HepG2 (cell line): ENCODE measurements at regions not wholly inside any gene's neighbourhood (a gene's known extent, or its start where the extent isn't known, plus 50 kb on each side); places are given as distances from the start of the nearest gene placed in this dataset.

Experiments
- ATAC-seq: fragments of 200-7000 bp; cut with Tn5 transposase; 3 replicates; pipeline ENCODE4 v1.9.1; 2020; ENCODE audit warnings: mild to moderate bottlenecking, moderate library complexity
- BruUV-seq: library from RNA; stranded (reverse); fragments of 400-500 nt; replicated peaks from 2 replicates; lab custom pipeline; 2021; lab: Mats Ljungman, UMichigan
- CTCF ChIA-PET: fragments of 300-600 bp; formaldehyde crosslinking; extraction: SDS; loops from one replicate; lab custom pipeline; 2021; ENCODE audit warnings: low total read pairs, inconsistent platforms, low intra/inter-chr PET ratio; lab: Yijun Ruan, JAX
- POLR2A ChIA-PET: fragments of 350-600 bp; sonication (Branson Sonifier 250); formaldehyde crosslinking; loops from one replicate; lab custom pipeline; 2020; ENCODE audit warnings: antibody characterized with exemption, inconsistent platforms; lab: Yijun Ruan, JAX
- DNase-seq: peaks from one replicate; pipeline ENCODE4 v3.0.0-alpha.2; 2015; ENCODE audit warnings: low spot score
- FAIRE-seq: peaks from 3 replicates; lab custom pipeline; 2011; peaks lifted over from hg19 to GRCh38; lab: Jason Lieb, UNC
- H2AFZ ChIP-seq: one replicate; pipeline ENCODE4 v1.6.1; 2011; ENCODE audit warnings: low read length, inconsistent platforms
- H3K27ac ChIP-seq: fragments of 300-600 bp; 3 replicates; pipeline ENCODE4 v1.8.0; 2011; ENCODE audit warnings: mixed run types, mild to moderate bottlenecking, mixed read lengths, low read length, inconsistent platforms; ENCODE audit not compliant: insufficient read depth; ENCODE audit errors: extremely low read length
- H3K27me3 ChIP-seq, 2 experiments: fragments of 200-600 bp in 1 of 2; 2 replicates in 1 of 2; 3 replicates in 1 of 2; pipeline versions ENCODE4 v1.6.0 to v1.8.0; 2011; ENCODE audit warnings: low read length in 2 of 2, mild to moderate bottlenecking in 2 of 2, moderate library complexity in 2 of 2, inconsistent platforms in 1 of 2; ENCODE audit not compliant: insufficient read depth in 2 of 2, control insufficient read depth in 1 of 2
- H3K36me3 ChIP-seq, 2 experiments: fragments of 200-600 bp in 1 of 2; replicated peaks in 1 of 2; 2 replicates in 1 of 2; 3 replicates in 1 of 2; pipeline versions ENCODE4 v1.5.1 to v1.8.0; 2011; ENCODE audit warnings: low read length in 2 of 2, inconsistent platforms in 1 of 2; ENCODE audit not compliant: insufficient read depth in 2 of 2, control insufficient read depth in 1 of 2
- H3K4me1 ChIP-seq: 2 replicates; pipeline ENCODE4 v1.5.1; 2012; ENCODE audit warnings: low read length, inconsistent platforms; ENCODE audit not compliant: insufficient read depth
- H3K4me2 ChIP-seq: 2 replicates; pipeline ENCODE4 v1.6.0; 2011; ENCODE audit warnings: low read depth, low read length, inconsistent platforms
- H3K4me3 ChIP-seq, 3 experiments: fragments of 200-600 bp in 1 of 3; sonication (generic), shearing (Covaris generic) in 1 of 3; replicated peaks in 1 of 3; 2 replicates each; pipeline ENCODE4 v1.5.1; 2011 to 2016; ENCODE audit warnings: low read length in 3 of 3, inconsistent platforms in 2 of 3, low read depth in 2 of 3, mild to moderate bottlenecking in 2 of 3, control low read depth in 1 of 3, mixed read lengths in 1 of 3; ENCODE audit not compliant: insufficient read depth in 1 of 3
- H3K79me2 ChIP-seq: one replicate; pipeline ENCODE4 v1.6.1; 2011; ENCODE audit warnings: low read length, inconsistent platforms; ENCODE audit not compliant: insufficient read depth
- H3K9ac ChIP-seq: 2 replicates; pipeline ENCODE4 v1.6.0; 2011; ENCODE audit warnings: mild to moderate bottlenecking, low read depth, low read length, inconsistent platforms; ENCODE audit not compliant: insufficient read depth
- H3K9me3 ChIP-seq: 2 replicates; pipeline ENCODE4 v1.5.1; 2012; ENCODE audit warnings: mild to moderate bottlenecking, low read length
- H4K20me1 ChIP-seq: 2 replicates; pipeline ENCODE4 v1.6.0; 2011; ENCODE audit warnings: inconsistent platforms, mild to moderate bottlenecking, low read length, moderate library complexity; ENCODE audit not compliant: insufficient read depth
- CEBPB ChIP-seq: IDR thresholded peaks from 2 replicates; pipeline ENCODE4 v1.6.1; 2011; ENCODE audit warnings: low read depth, low read length, improper control_type of control experiment, borderline replicate concordance
- EEA1 ChIP-seq: sonication (generic); formaldehyde crosslinking; IDR thresholded peaks from 2 replicates; pipeline ENCODE4 v1.5.1; 2020; ENCODE audit warnings: mild to moderate bottlenecking, missing genetic modification reagents, borderline replicate concordance
- ERF ChIP-seq: IDR thresholded peaks from 2 replicates; pipeline ENCODE4 v1.6.1; 2018; ENCODE audit warnings: missing biosample characterization, missing genetic modification reagents
- ETV6 ChIP-seq: sonication (generic); formaldehyde crosslinking; conservative IDR thresholded peaks from 2 replicates; pipeline ENCODE4 v1.4.0; 2020; ENCODE audit warnings: missing genetic modification reagents
- FOXJ3 ChIP-seq: sonication (generic); formaldehyde crosslinking; IDR thresholded peaks from 2 replicates; pipeline ENCODE4 v1.4.0; 2020; ENCODE audit warnings: missing genetic modification reagents, mild to moderate bottlenecking, borderline replicate concordance
- GTF2F1 ChIP-seq: fragments of 150-350 bp; IDR thresholded peaks from 2 replicates; pipeline ENCODE4 v1.6.1; 2014; ENCODE audit warnings: low read length
- HOXA7 ChIP-seq: sonication (generic); formaldehyde crosslinking; IDR thresholded peaks from 2 replicates; pipeline ENCODE4 v1.8.1; 2022; ENCODE audit warnings: mild to moderate bottlenecking, missing genetic modification reagents, moderate library complexity
- IRF9 ChIP-seq: sonication (generic); formaldehyde crosslinking; IDR thresholded peaks from 2 replicates; pipeline ENCODE4 v1.8.0; 2022; ENCODE audit warnings: missing genetic modification reagents, mild to moderate bottlenecking, borderline replicate concordance
- RERE ChIP-seq: IDR thresholded peaks from 2 replicates; pipeline ENCODE4 v1.6.1; 2016; ENCODE audit warnings: low read depth, missing genetic modification reagents, missing compliant biosample characterization
- TBL1XR1 ChIP-seq: fragments of 150-350 bp; IDR thresholded peaks from 2 replicates; pipeline ENCODE4 v1.6.1; 2014; ENCODE audit warnings: borderline replicate concordance, low read length; ENCODE audit not compliant: partially characterized antibody
- ZNF235 ChIP-seq: sonication (generic); formaldehyde crosslinking; IDR thresholded peaks from 2 replicates; pipeline ENCODE4 v1.8.1; 2023; ENCODE audit warnings: mild to moderate bottlenecking, missing genetic modification reagents, borderline replicate concordance
- ZNF280B ChIP-seq: sonication (generic); formaldehyde crosslinking; IDR thresholded peaks from 2 replicates; pipeline ENCODE4 v1.5.0; 2020; ENCODE audit warnings: missing genetic modification reagents, mild to moderate bottlenecking, borderline replicate concordance
- ZNF737 ChIP-seq: sonication (generic); formaldehyde crosslinking; IDR thresholded peaks from 2 replicates; pipeline ENCODE4 v1.5.0; 2020; ENCODE audit warnings: missing genetic modification reagents, mild to moderate bottlenecking, borderline replicate concordance
- WGBS: methylation state at CpG from one replicate; pipeline ENCODE4 v1.1.6; 2017; ENCODE audit warnings: low lambda C conversion rate; 5-methylcytosine and 5-hydroxymethylcytosine counted together
- in situ Hi-C: cut with HindIII; loops from 2 replicates; pipeline ENCODE4 v1.10.0; 2017; ENCODE audit warnings: low pct_unique_long_range_greater_than_20kb; ENCODE audit not compliant: extremely low pct_ligation_motif_present
- intact Hi-C: fragments of 100-400 bp; cut with micrococcal nuclease; formaldehyde crosslinking; loops from one replicate; pipeline ENCODE4 v1.10.0; 2022; ENCODE audit not compliant: unreplicated experiment

- TF ChIP-seq RERE (CRISPR knock-in tag), result no peak
- TF ChIP-seq CEBPB, result no peak
- no peak for TF ChIP-seq GTF2F1
These were observed 381.6 kb downstream of the TMEM38B start (continued) for GRCh38 chr9:106075960-106076327.

- intact Hi-C loops (no loop called here), in situ Hi-C loops (no loop called here)
- Histone ChIP-seq H4K20me1 (no peaks in the 10 kb centered on the region), H3K9ac (no peak overlapping the region), H3K4me3 (no peak overlapping the region), H3K79me2 (no peaks in the 10 kb centered on the region), H3K36me3 (no peaks in the 10 kb centered on the region), H3K27me3 (no peaks in the 10 kb centered on the region), H2AFZ (no peak overlapping the region), H3K9me3 (no peaks in the 10 kb centered on the region), H3K27ac (no peak overlapping the region), H3K4me2 (no peak overlapping the region), H3K4me1 (no peaks in the 10 kb centered on the region)
- FAIRE-seq, result no peak
- ATAC-seq, result no peak
- CTCF ChIA-PET, result no interaction called here
- TF ChIP-seq EEA1 (no peak), ZNF235 (CRISPR knock-in tag) (no peak), FOXJ3 (CRISPR knock-in tag) (no peak), IRF9 (no peak), ETV6 (CRISPR knock-in tag) (no peak), HOXA7 (no peak), TBL1XR1 (no peak), ERF (no peak), ZNF737 (CRISPR knock-in tag) (no peak), ZNF280B (CRISPR knock-in tag) (no peak)
- DNase-seq, result no peak
- BruUV-seq, result no TSS peak
- POLR2A ChIA-PET, result no interaction called here
- WGBS, result 17% methylated on average over 1 of the region's 1 CpG
These were observed 382.4 kb downstream of the TMEM38B start for GRCh38 chr9:106076711-106077110.
